ENCODE measurements at regions not wholly inside any gene's neighbourhood (a gene's known extent, or its start where the extent isn't known, plus 50 kb on each side); places are given as distances from the start of the nearest gene placed in this dataset.

- TF ChIP-seq CTCF (IDR thresholded peaks at IDR 0.05): no peak
- no peak for TF ChIP-seq POLR2AphosphoS5 (IDR thresholded peaks at IDR 0.05)
Observed at GRCh38 chr11:134752964-134753770, 341.1 kb upstream of the B3GAT1 start.
